ENCODE measurements at regions not wholly inside any gene's neighbourhood (a gene's known extent, or its start where the extent isn't known, plus 50 kb on each side); places are given as distances from the start of the nearest gene placed in this dataset.

GRCh38 chr11:33448461-33449130, 191.4 kb downstream of the HIPK3 start:
- peaks cover 5 to 6% of the 10 kb centered on the region in 2 experiments; a peak in 2 of 5 replicates for H3K27me3 ChIP-seq (ENCODE audit: control insufficient read depth in 2 of 2, insufficient read depth in 2 of 2, low read length in 2 of 2)
- no TSS peak for BruUV-seq (replicated peaks)
- ATAC-seq (no peak), FAIRE-seq (no peak), DNase-seq (ENCODE audit: extremely low read depth in 1 of 4, low spot score in 3 of 4) (no peak)
- H3K9ac ChIP-seq (ENCODE audit: insufficient read depth in 1 of 2, low read depth in 2 of 2, low read length in 2 of 2) = no peak overlapping the region
- no peaks in the 10 kb centered on the region for H3K9me3 ChIP-seq (replicated peaks; ENCODE audit: control insufficient read depth, insufficient read depth, low read depth, low read length)
- ChIA-PET CTCF (ENCODE audit: low intra/inter-chr PET ratio) (no interaction called here), POLR2A (interaction anchor here (0.5 kb wide), 1 partner anchor 23 kb away, joined by 4 read pairs; no protein-coding TSS in a partner anchor)
- H3K4me2 ChIP-seq (ENCODE audit: insufficient read depth, low read length) = no peak overlapping the region
- TF ChIP-seq PRMT5 (CRISPR knock-in tag; IDR thresholded peaks at IDR 0.05) (no peak), RB1 (IDR thresholded peaks at IDR 0.05; ENCODE audit: low read depth) (no peak), CBX8 (IDR thresholded peaks at IDR 0.05; ENCODE audit: borderline replicate concordance, extremely low read depth, low read depth, low read length, poor library complexity, severe bottlenecking) (no peak), ZSCAN32 (CRISPR knock-in tag; IDR thresholded peaks at IDR 0.05) (no peak), ZNF143 (CRISPR knock-in tag; IDR thresholded peaks at IDR 0.05) (no peak)
- TF ChIP-seq, protein P1, sequence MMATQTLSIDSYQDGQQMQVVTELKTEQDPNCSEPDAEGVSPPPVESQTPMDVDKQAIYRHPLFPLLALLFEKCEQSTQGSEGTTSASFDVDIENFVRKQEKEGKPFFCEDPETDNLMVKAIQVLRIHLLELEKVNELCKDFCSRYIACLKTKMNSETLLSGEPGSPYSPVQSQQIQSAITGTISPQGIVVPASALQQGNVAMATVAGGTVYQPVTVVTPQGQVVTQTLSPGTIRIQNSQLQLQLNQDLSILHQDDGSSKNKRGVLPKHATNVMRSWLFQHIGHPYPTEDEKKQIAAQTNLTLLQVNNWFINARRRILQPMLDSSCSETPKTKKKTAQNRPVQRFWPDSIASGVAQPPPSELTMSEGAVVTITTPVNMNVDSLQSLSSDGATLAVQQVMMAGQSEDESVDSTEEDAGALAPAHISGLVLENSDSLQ (IDR thresholded peaks at IDR 0.05) = no peak
- no peak overlapping the region for H3K27ac ChIP-seq (ENCODE audit: extremely low read depth, low read depth, low read length)
- intact Hi-C loops (cut with micrococcal nuclease) (no loop called here), in situ Hi-C loops (cut with MboI) (no loop called here)
- no peak overlapping the region for H2AFZ ChIP-seq (ENCODE audit: low read depth, low read length)
- no peaks in the 10 kb centered on the region for H3K36me3 ChIP-seq (ENCODE audit: control insufficient read depth, insufficient read depth, low read length)
- H3K9me1 ChIP-seq (ENCODE audit: control insufficient read depth, insufficient read depth, low read length) = no peaks in the 10 kb centered on the region
- no peak overlapping the region for H3K4me3 ChIP-seq
- H3K4me1 ChIP-seq (replicated peaks in 1 of 2; ENCODE audit: control insufficient read depth in 2 of 2, insufficient read depth in 2 of 2, low read length in 2 of 2) = no peaks in the 10 kb centered on the region
- no peaks in the 10 kb centered on the region for H3K79me2 ChIP-seq (ENCODE audit: control insufficient read depth, insufficient read depth, low read length)
- 3% methylated on average over 5 of the region's 5 CpGs for WGBS (ENCODE audit: insufficient coverage, low coverage, missing lambda C conversion rate)
- no peaks in the 10 kb centered on the region for H4K20me1 ChIP-seq (replicated peaks; ENCODE audit: control insufficient read depth, insufficient read depth, low read length)

All from K562 (cell line).